ENCODE measurements at regions not wholly inside any gene's neighbourhood (a gene's known extent, or its start where the extent isn't known, plus 50 kb on each side); places are given as distances from the start of the nearest gene placed in this dataset.
"Not testable (repeated sequence)": the region's sequence is repeated elsewhere in the genome, so short reads cannot be mapped to it uniquely, and the experiment has no call there.

GRCh38 chr18:60007661-60008060, 107.9 kb downstream of the PMAIP1 start:
- DNase-seq, result no peak

- DNase-seq, result no peak
Observed at GRCh38 chr18:60003610-60004185, 103.9 kb downstream of the PMAIP1 start.

GRCh38 chr18:59996370-59996966, 96.7 kb downstream of the PMAIP1 start:
- DNase-seq, result peak; percentile 74

GRCh38 chr18:59994357-59994756, 94.6 kb downstream of the PMAIP1 start:
- DNase-seq, result no peak

GRCh38 chr18:59993560-59993959, 93.8 kb downstream of the PMAIP1 start:
- DNase-seq, result no peak

- DNase-seq, result no peak
Observed at GRCh38 chr18:59990121-59990823, 90.5 kb downstream of the PMAIP1 start.

GRCh38 chr18:59988098-59988706, 88.4 kb downstream of the PMAIP1 start:
- peak; percentile 54 for DNase-seq

GRCh38 chr18:59987102-59987501, 87.3 kb downstream of the PMAIP1 start:
- no peak for DNase-seq

GRCh38 chr18:59986139-59986538, 86.3 kb downstream of the PMAIP1 start:
- no peak for DNase-seq

GRCh38 chr18:59985289-59985688, 85.5 kb downstream of the PMAIP1 start:
- DNase-seq, result no peak

GRCh38 chr18:59983506-59983905, 83.7 kb downstream of the PMAIP1 start:
- no peak for DNase-seq

- DNase-seq, result no peak
Observed at GRCh38 chr18:59980188-59980637, 80.4 kb downstream of the PMAIP1 start.

GRCh38 chr18:59971871-59972428, 72.2 kb downstream of the PMAIP1 start:
- DNase-seq, result no peak

GRCh38 chr18:59971144-59971543, 71.3 kb downstream of the PMAIP1 start:
- not testable (repeated sequence) for DNase-seq

GRCh38 chr18:59969477-59970028, 69.8 kb downstream of the PMAIP1 start:
- DNase-seq, result not testable (repeated sequence)

GRCh38 chr18:59968583-59968982, 68.8 kb downstream of the PMAIP1 start:
- DNase-seq, result no peak

GRCh38 chr18:59967878-59968277, 68.1 kb downstream of the PMAIP1 start:
- DNase-seq, result no peak

- DNase-seq, result no peak
Observed at GRCh38 chr18:59966913-59967312, 67.1 kb downstream of the PMAIP1 start.

GRCh38 chr18:59963229-59963628, 63.4 kb downstream of the PMAIP1 start:
- no peak for DNase-seq

- DNase-seq, result no peak
Observed at GRCh38 chr18:59961070-59961469, 61.3 kb downstream of the PMAIP1 start.

GRCh38 chr18:59960272-59960671, 60.5 kb downstream of the PMAIP1 start:
- DNase-seq, result no peak

- no peak for DNase-seq
Observed at GRCh38 chr18:59959606-59960005, 59.8 kb downstream of the PMAIP1 start.

GRCh38 chr18:59959073-59959472, 59.3 kb downstream of the PMAIP1 start:
- DNase-seq, result no peak
